Thymus (tissue), 11 donors: ENCODE measurements at regions not wholly inside any gene's neighbourhood (a gene's known extent, or its start where the extent isn't known, plus 50 kb on each side); places are given as distances from the start of the nearest gene placed in this dataset.

Source experiments
- DNase-seq, 9 donors: peaks; one replicate each; pipeline ENCODE4 v3.0.0-alpha.2; 2013; ENCODE audit warnings: low spot score in 9 of 9, low read depth in 6 of 9, missing footprints in 1 of 9
- H3K27ac ChIP-seq, 2 donors: one replicate each; pipeline ENCODE4 v1.5.1; 2013; ENCODE audit warnings: control low read depth in 1 of 2, low read depth in 1 of 2, low read length in 1 of 2, mild to moderate bottlenecking in 1 of 2, moderate library complexity in 1 of 2
- H3K27me3 ChIP-seq, 2 donors: one replicate each; pipeline ENCODE4 v1.5.1; 2013; ENCODE audit warnings: low read length in 1 of 2; ENCODE audit not compliant: control insufficient read depth in 2 of 2, insufficient read depth in 1 of 2
- H3K36me3 ChIP-seq, 2 donors: one replicate each; pipeline ENCODE4 v1.5.1; 2013; ENCODE audit warnings: low read length in 1 of 2, mild to moderate bottlenecking in 1 of 2, moderate library complexity in 1 of 2; ENCODE audit not compliant: control insufficient read depth in 2 of 2, insufficient read depth in 2 of 2
- H3K4me1 ChIP-seq, 2 donors: one replicate each; pipeline ENCODE4 v1.5.1; 2013; ENCODE audit warnings: low read length in 2 of 2; ENCODE audit not compliant: control insufficient read depth in 2 of 2, insufficient read depth in 2 of 2
- H3K4me3 ChIP-seq, 2 donors: one replicate each; pipeline ENCODE4 v1.5.1; 2013; ENCODE audit warnings: low read length in 2 of 2, control low read depth in 1 of 2, mild to moderate bottlenecking in 1 of 2
- H3K9me3 ChIP-seq, 2 donors: one replicate each; pipeline ENCODE4 v1.5.1; 2013; ENCODE audit warnings: low read length in 1 of 2, mild to moderate bottlenecking in 1 of 2; ENCODE audit not compliant: control insufficient read depth in 2 of 2, insufficient read depth in 1 of 2
- WGBS: extraction: QIAGEN DNeasy Blood & Tissue Kit; methylation state at CpG from one replicate; pipeline ENCODE4 v1.1.7; 2013; 5-methylcytosine and 5-hydroxymethylcytosine counted together
- donor health status: healthy.

DNA sequence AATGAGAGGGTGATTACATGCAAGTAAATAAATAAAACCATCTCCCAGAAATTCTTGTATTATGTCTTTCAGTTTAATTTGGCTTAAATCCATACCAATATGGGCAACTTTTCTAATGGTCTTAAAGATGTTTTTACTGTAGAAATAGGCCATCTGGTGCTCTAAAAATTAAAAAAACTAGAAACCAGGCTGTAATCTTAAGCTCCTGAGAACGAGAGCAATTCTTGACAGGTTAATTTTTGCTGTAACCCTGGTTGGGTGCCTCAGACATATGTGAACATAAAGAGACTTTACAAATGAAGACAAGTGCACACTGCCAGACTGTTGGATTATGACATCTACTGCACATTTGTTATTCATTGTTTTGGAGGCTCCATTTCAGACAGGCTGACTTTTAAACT is 246.8 kb upstream of the DAB2 start:
- no peaks in the 10 kb centered on the region for H3K9me3 ChIP-seq
- H3K4me1 ChIP-seq, result no peaks in the 10 kb centered on the region
- no peaks in the 10 kb centered on the region for H3K36me3 ChIP-seq
- H3K27ac ChIP-seq, result no peak overlapping the region
- no peak overlapping the region for H3K4me3 ChIP-seq
- 81% methylated on average over 1 of the region's 1 CpG for WGBS
- no peak for DNase-seq
- no peaks in the 10 kb centered on the region for H3K27me3 ChIP-seq

DNA sequence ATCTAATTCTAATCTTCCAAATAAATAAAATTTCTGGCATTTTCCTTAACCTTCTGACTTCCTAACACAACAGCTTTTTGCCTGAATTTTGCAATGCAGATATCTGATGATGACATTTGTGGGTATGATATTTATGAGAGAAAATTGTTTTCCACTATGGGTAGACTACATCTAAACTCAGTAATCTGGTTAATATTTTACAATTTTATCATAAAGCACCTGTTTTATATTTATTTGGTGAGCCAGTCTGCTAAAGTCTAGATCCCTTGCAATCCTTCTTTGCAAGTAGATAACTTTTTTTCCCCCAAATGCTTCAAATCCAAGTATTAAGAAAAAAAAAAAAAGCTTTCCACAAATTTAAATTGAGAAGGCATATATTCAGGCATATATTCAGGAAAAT is 246.2 kb upstream of the DAB2 start:
- Histone ChIP-seq H3K9me3 (no peaks in the 10 kb centered on the region), H3K4me3 (no peak overlapping the region)
- DNase-seq, result no peak

DNA sequence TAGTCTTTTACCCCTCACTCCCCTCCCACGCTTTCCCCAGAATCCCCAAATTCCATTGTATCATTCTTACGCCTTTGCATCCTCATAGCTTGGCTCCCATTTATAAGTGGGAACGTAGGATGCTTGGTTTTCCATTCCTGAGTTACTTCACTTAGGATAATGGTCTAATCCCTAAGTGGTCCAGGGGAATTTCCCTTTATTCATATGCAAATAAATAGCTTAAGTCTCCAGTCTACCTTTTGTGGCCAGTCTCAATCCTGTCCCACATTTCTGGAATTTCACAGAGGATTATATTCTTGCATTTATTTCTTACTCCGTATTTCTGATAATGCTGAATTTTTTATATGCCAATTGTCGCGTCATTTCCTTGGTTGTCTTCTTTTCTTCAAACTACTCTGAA is 245.6 kb upstream of the DAB2 start:
- DNase-seq, result no peak
- Histone ChIP-seq H3K4me3 (no peak overlapping the region), H3K4me1 (no peaks in the 10 kb centered on the region), H3K36me3 (no peaks in the 10 kb centered on the region), H3K9me3 (peaks cover 0 to 3% of the 10 kb centered on the region in 2 donors), H3K27me3 (no peaks in the 10 kb centered on the region), H3K27ac (no peak overlapping the region)
- 95% methylated on average over 6 of the region's 6 CpGs for WGBS

More for the DNA sequence above, 246.2 kb upstream of the DAB2 start:
- Histone ChIP-seq H3K27ac (no peak overlapping the region), H3K36me3 (no peaks in the 10 kb centered on the region), H3K27me3 (no peaks in the 10 kb centered on the region), H3K4me1 (no peaks in the 10 kb centered on the region)

DNA sequence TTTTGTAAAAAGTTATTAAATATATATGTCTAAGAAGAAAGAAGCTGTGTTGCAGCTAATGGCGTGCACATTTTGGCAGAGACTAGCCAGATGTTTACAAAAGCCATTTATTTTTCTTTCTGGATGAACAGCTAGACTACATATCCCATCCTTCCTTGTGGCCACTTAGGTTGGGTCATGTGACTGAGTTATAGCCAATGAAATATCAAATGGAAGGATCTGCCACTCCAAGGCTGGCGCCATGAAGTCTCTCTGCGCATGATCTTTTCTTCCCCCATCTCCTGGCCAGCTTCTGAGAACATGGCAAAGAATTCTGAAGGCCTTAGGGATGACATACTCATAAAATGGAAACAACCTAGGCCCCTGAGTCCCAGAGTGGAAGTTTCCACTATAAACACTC is 244.2 kb upstream of the DAB2 start:
- 99% methylated on average over 3 of the region's 3 CpGs for WGBS
- Histone ChIP-seq H3K27ac (no peak overlapping the region), H3K36me3 (no peaks in the 10 kb centered on the region), H3K9me3 (peaks cover 0 to 3% of the 10 kb centered on the region in 2 donors), H3K4me3 (no peak overlapping the region), H3K27me3 (no peaks in the 10 kb centered on the region), H3K4me1 (no peaks in the 10 kb centered on the region)
- DNase-seq, result no peak

DNA sequence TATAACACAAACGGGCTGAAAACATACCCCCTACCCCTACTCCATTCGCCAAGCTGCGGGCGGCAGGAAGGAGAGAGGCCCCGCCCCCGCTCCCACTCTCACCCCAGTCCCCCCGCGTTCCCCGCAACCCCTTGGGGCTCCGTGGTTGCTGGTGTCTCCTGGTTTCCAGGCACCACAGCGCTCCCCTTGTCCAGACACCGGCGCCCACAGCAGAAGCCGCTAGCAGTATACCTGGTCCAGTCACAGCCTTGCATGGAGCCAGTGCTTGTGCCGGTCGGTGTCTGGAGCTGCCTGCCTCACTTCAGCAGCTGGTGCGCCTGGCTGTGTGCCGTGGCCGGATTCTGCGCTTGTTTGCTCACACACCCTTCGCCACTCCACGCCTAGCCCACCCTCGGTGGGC is 240.5 kb upstream of the DAB2 start:
- Histone ChIP-seq H3K36me3 (no peaks in the 10 kb centered on the region), H3K27ac (no peak overlapping the region), H3K4me3 (no peak overlapping the region), H3K27me3 (no peaks in the 10 kb centered on the region), H3K4me1 (no peaks in the 10 kb centered on the region), H3K9me3 (peaks cover 0 to 3% of the 10 kb centered on the region in 2 donors)
- no peak for DNase-seq
- 95% methylated on average over 23 of the region's 23 CpGs for WGBS

DNA sequence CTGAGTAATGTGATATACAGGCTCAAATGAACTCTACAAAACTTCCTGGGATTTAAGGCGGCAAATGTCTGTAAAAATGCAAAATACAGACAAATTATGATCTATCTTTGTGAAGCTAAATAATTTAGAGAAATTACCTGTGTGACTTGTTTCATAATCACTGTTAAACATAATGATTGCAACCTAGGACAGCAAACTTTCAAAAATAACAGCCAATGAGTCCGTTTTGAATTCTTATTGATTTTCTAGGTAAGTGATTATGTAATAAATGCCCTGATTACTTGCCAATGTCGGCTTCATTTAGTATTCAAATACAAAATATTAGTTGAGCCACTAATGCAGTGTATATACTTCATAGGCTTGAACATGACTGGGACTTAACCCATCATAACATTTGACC is 238.2 kb upstream of the DAB2 start:
- no peak overlapping the region for H3K27ac ChIP-seq
- peaks cover 0 to 3% of the 10 kb centered on the region in 2 donors for H3K9me3 ChIP-seq
- DNase-seq, result no peak
- no peaks in the 10 kb centered on the region for H3K27me3 ChIP-seq
- 93% methylated on average over 3 of the region's 3 CpGs for WGBS
- no peaks in the 10 kb centered on the region for H3K4me1 ChIP-seq
- no peaks in the 10 kb centered on the region for H3K36me3 ChIP-seq
- H3K4me3 ChIP-seq, result no peak overlapping the region

DNA sequence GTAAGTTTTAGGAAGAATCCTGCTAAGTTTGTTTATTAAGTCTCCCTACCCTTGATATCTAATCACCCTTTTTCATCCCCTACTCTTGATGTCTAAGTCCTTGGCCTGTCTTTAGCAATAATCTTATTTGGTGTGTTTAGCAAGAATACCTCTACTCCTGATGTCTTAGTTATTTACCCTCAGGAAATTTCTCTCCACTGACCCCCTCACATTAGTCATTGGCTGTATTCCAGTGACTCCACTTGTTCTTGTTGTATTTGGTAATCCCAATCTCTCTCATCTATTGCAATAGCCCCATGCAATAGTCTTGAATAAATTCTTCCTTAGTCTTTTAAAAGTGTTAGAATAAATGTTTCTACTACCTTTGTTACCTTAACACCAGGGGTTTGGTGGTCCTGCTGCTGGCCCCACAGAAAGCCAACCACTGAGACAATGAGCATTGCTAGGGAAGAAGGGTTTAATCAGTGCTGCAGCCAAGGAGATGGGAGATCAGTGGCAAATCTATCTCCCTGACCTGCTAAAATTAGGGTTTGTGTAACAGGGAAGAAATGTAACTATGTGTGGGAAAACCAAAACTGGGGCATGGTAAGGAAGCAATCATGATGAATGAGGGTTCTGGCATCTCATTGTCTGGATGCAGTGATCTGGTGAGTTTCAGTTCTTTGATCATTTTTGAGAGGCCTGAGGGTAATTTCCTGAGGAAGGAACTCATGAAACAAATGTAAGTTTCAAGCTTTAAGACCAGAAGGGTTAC is 236.4 kb upstream of the DAB2 start:
- DNase-seq, result no peak
- no peaks in the 10 kb centered on the region for H3K27me3 ChIP-seq
- no peak overlapping the region for H3K27ac ChIP-seq
- H3K4me3 ChIP-seq, result no peak overlapping the region
- peaks cover 0 to 3% of the 10 kb centered on the region in 2 donors for H3K9me3 ChIP-seq
- H3K36me3 ChIP-seq, result no peaks in the 10 kb centered on the region
- H3K4me1 ChIP-seq, result no peaks in the 10 kb centered on the region

DNA sequence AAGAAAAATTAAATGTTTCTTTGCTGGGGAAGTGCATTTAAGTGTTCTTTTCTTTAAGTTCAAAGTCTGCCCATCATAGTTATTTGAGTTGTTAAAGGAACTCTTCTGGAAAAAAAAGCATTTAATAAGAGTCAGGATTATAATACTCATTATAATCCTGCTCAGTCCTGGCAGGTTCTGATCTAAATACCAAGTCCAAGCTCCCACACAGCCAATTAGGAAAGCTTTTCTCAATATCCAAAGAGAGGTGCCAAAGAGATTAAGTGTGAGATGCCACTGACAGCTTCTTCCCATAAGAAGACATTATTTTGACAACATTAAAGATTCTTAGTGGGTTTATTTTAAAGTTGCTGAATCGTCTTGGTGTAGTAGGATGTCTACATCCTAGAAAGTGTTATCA is 235.2 kb upstream of the DAB2 start:
- Histone ChIP-seq H3K4me3 (no peak overlapping the region), H3K27me3 (no peaks in the 10 kb centered on the region), H3K27ac (no peak overlapping the region), H3K9me3 (no peaks in the 10 kb centered on the region), H3K4me1 (no peaks in the 10 kb centered on the region), H3K36me3 (no peaks in the 10 kb centered on the region)
- WGBS, result 95% methylated on average over 1 of the region's 1 CpG
- DNase-seq, result no peak

DNA sequence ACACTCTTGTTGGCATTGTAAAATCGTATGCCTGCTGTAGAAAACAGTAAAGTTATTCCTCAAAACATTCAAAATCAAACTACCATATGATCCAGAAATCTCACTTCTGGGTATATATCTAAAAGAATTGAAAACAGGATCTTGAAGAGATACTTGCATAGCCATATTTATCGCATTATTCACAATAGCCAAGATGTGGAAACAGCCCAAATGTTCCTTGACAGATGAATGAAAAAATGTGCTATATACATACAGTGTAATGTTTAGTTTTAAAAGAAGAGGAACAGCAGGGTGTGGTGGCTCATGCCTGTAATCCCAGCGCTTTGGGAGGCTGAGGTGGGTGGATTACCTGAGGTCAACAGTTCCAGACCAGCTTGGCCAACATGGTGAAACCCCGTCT is 234.1 kb upstream of the DAB2 start:
- Histone ChIP-seq H3K27me3 (no peaks in the 10 kb centered on the region), H3K4me1 (no peaks in the 10 kb centered on the region), H3K36me3 (no peaks in the 10 kb centered on the region), H3K27ac (no peak overlapping the region), H3K9me3 (no peaks in the 10 kb centered on the region), H3K4me3 (no peak overlapping the region)
- 95% methylated on average over 4 of the region's 4 CpGs for WGBS
- no peak for DNase-seq
